ENCODE measurements at regions not wholly inside any gene's neighbourhood (a gene's known extent, or its start where the extent isn't known, plus 50 kb on each side); places are given as distances from the start of the nearest gene placed in this dataset.

GRCh38 chr2:222804351-222804750 lies 56.5 kb upstream of the ACSL3 start:
- TF ChIP-seq POLR2A (IDR thresholded peaks at IDR 0.05; ENCODE audit: low read length) (no peak), GATA1 (IDR thresholded peaks at IDR 0.05; ENCODE audit: low read depth, low read length) (no peak)
